Endothelial cell of umbilical vein (primary cell): ENCODE measurements at regions not wholly inside any gene's neighbourhood (a gene's known extent, or its start where the extent isn't known, plus 50 kb on each side); places are given as distances from the start of the nearest gene placed in this dataset.

Experiments
- BruUV-seq: library from RNA; stranded (reverse); fragments of 400-500 nt; replicated peaks from 2 replicates; lab custom pipeline; 2021; lab: Mats Ljungman, UMichigan
- CTCF ChIA-PET: fragments of 300-600, 350-600 bp; sonication (Branson Sonifier 250); formaldehyde crosslinking; loops from one replicate; lab custom pipeline; 2021; ENCODE audit warnings: antibody characterized with exemption, inconsistent platforms; lab: Charles Lee
- POLR2A ChIA-PET: fragments of 300-600, 350-600 bp; sonication (Branson Sonifier 250); formaldehyde crosslinking; loops from one replicate; lab custom pipeline; 2021; ENCODE audit warnings: antibody characterized with exemption, inconsistent platforms; lab: Charles Lee
- DNase-seq: peaks from one replicate; pipeline ENCODE4 v3.0.0-alpha.2; 2011; ENCODE audit warnings: low read depth, low spot score
- FAIRE-seq: peaks from 2 replicates; lab custom pipeline; 2011; peaks lifted over from hg19 to GRCh38; lab: Jason Lieb, UNC
- H2AFZ ChIP-seq: 2 replicates; pipeline ENCODE4 v1.6.0; 2012; ENCODE audit warnings: low read depth, low read length, control low read depth, inconsistent platforms
- H3K27ac ChIP-seq: 2 replicates; pipeline ENCODE4 v1.5.1; 2011; ENCODE audit warnings: low read depth, mild to moderate bottlenecking, control low read depth, low read length, moderate library complexity; ENCODE audit not compliant: insufficient read depth
- H3K27me3 ChIP-seq, 2 experiments: 2 replicates each; pipeline versions ENCODE4 v1.6.0 to v1.6.1; 2011; ENCODE audit warnings: low read length in 2 of 2, mixed read lengths in 1 of 2; ENCODE audit not compliant: control insufficient read depth in 2 of 2, insufficient read depth in 2 of 2
- H3K36me3 ChIP-seq, 2 experiments: 2 replicates in 1 of 2; 3 replicates in 1 of 2; pipeline ENCODE4 v1.5.1; 2011; ENCODE audit warnings: low read length in 2 of 2, mild to moderate bottlenecking in 1 of 2, moderate library complexity in 1 of 2; ENCODE audit not compliant: control insufficient read depth in 2 of 2, insufficient read depth in 2 of 2; ENCODE audit errors: extremely low read depth in 1 of 2
- H3K4me1 ChIP-seq: 3 replicates; pipeline ENCODE4 v1.5.1; 2011; ENCODE audit warnings: mild to moderate bottlenecking, low read length; ENCODE audit not compliant: control insufficient read depth, insufficient read depth; ENCODE audit errors: extremely low read depth
- H3K4me2 ChIP-seq: 2 replicates; pipeline ENCODE4 v1.6.1; 2011; ENCODE audit warnings: low read length, control low read depth, mixed read lengths; ENCODE audit not compliant: insufficient read depth
- H3K4me3 ChIP-seq, 3 experiments: fragments of 200-600 bp in 1 of 3; sonication (generic), shearing (Covaris generic) in 1 of 3; replicated peaks in 1 of 3; 2 replicates each; pipeline ENCODE4 v1.5.1; 2011 to 2016; ENCODE audit warnings: control low read depth in 3 of 3, low read length in 3 of 3, mild to moderate bottlenecking in 2 of 3, inconsistent platforms in 1 of 3, low read depth in 1 of 3, moderate library complexity in 1 of 3; ENCODE audit not compliant: insufficient read depth in 1 of 3
- H3K79me2 ChIP-seq: 2 replicates; pipeline ENCODE4 v1.6.0; 2012; ENCODE audit warnings: low read length, inconsistent platforms; ENCODE audit not compliant: control insufficient read depth, insufficient read depth
- H3K9ac ChIP-seq: replicated peaks from 2 replicates; pipeline ENCODE3; 2011; ENCODE audit warnings: low read length, control low read depth; ENCODE audit not compliant: insufficient read depth; ENCODE audit errors: extremely low read depth
- H3K9me1 ChIP-seq: replicated peaks from 3 replicates; pipeline ENCODE4 v1.6.0; 2011; ENCODE audit warnings: mild to moderate bottlenecking, low read length; ENCODE audit not compliant: control insufficient read depth, insufficient read depth; ENCODE audit errors: extremely low read depth
- H3K9me3 ChIP-seq: replicated peaks from 2 replicates; pipeline ENCODE4 v1.5.1; 2012; ENCODE audit warnings: low read length, inconsistent platforms; ENCODE audit not compliant: control insufficient read depth, insufficient read depth
- H4K20me1 ChIP-seq: replicated peaks from 2 replicates; pipeline ENCODE3; 2011; ENCODE audit warnings: mild to moderate bottlenecking, low read length; ENCODE audit not compliant: control insufficient read depth, insufficient read depth; ENCODE audit errors: extremely low read depth
- CTCF ChIP-seq, 2 donors: IDR thresholded peaks; 1 replicate in 1 of 2; 2 replicates in 1 of 2; pipeline ENCODE4 v1.5.1; 2011; ENCODE audit warnings: low read length in 2 of 2, mild to moderate bottlenecking in 2 of 2, moderate library complexity in 2 of 2, control low read depth in 1 of 2, inconsistent platforms in 1 of 2, low read depth in 1 of 2; ENCODE audit not compliant: insufficient read depth in 1 of 2; ENCODE audit errors: extremely low read depth in 1 of 2
- EZH2 ChIP-seq: IDR thresholded peaks from 2 replicates; pipeline ENCODE4 v1.6.1; 2012; ENCODE audit warnings: borderline replicate concordance, low read depth, mild to moderate bottlenecking, moderate library complexity, low read length, inconsistent platforms; ENCODE audit not compliant: severe bottlenecking
- GATA2 ChIP-seq: IDR thresholded peaks from 2 replicates; pipeline ENCODE4 v1.7.0; 2011; ENCODE audit warnings: low read depth, mild to moderate bottlenecking, moderate library complexity, mixed read lengths, low read length; ENCODE audit not compliant: insufficient read length, insufficient read depth
- JUN ChIP-seq: IDR thresholded peaks from 2 replicates; pipeline ENCODE4 v1.6.1; 2011; ENCODE audit warnings: borderline replicate concordance, low read depth; ENCODE audit not compliant: insufficient read length, insufficient read depth
- MYC ChIP-seq: IDR thresholded peaks from one replicate; pipeline ENCODE4 v1.6.1; 2011; ENCODE audit warnings: mild to moderate bottlenecking, low read depth, low read length
- POLR2AphosphoS5 ChIP-seq: IDR thresholded peaks from 2 replicates; pipeline ENCODE4 v1.6.1; 2012; ENCODE audit warnings: low read depth, mild to moderate bottlenecking, control low read depth, low read length, moderate library complexity; ENCODE audit not compliant: insufficient read depth
- dilution Hi-C: fragments of 300-500 bp; cut with MboI; formaldehyde crosslinking; loops from one replicate; pipeline ENCODE4 v1.15.0; 2019; ENCODE audit warnings: low sequenced_read_pairs; ENCODE audit not compliant: extremely low pct_ligation_motif_present
- intact Hi-C: fragments of 100-400 bp; cut with micrococcal nuclease; formaldehyde crosslinking; loops from one replicate; pipeline ENCODE4 v1.10.0; 2022
- TF ChIP-seq, protein P1 (sequence below): IDR thresholded peaks from 2 replicates; pipeline ENCODE4 v1.6.1; 2011; ENCODE audit not compliant: insufficient read depth, insufficient read length

- no peak for TF ChIP-seq CTCF (IDR thresholded peaks at IDR 0.05; ENCODE audit: extremely low read depth in 1 of 2, insufficient read depth in 1 of 2, low read depth in 1 of 2, low read length in 2 of 2)
- TF ChIP-seq MYC: no peak
- no peak for TF ChIP-seq GATA2
- TF ChIP-seq POLR2AphosphoS5: no peak
- no peak for TF ChIP-seq JUN
- TF ChIP-seq EZH2: no peak
- TF ChIP-seq, protein P1, sequence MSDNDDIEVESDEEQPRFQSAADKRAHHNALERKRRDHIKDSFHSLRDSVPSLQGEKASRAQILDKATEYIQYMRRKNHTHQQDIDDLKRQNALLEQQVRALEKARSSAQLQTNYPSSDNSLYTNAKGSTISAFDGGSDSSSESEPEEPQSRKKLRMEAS: no peak
- H3K4me1 ChIP-seq: no peaks in the 10 kb centered on the region
- BruUV-seq: no TSS peak
- FAIRE-seq: no peak
- H3K9me1 ChIP-seq: no peaks in the 10 kb centered on the region
- no peak overlapping the region for H3K9ac ChIP-seq
- H3K4me2 ChIP-seq: no peak overlapping the region
- ChIA-PET POLR2A (no interaction called here), CTCF (no interaction called here)
- intact Hi-C loops: no loop called here
- no peaks in the 10 kb centered on the region for H4K20me1 ChIP-seq
- H3K36me3 ChIP-seq: no peaks in the 10 kb centered on the region
- H2AFZ ChIP-seq: no peak overlapping the region
- no peaks in the 10 kb centered on the region for H3K79me2 ChIP-seq
- DNase-seq: no peak
- no peak overlapping the region for H3K27ac ChIP-seq
- no peak overlapping the region for H3K4me3 ChIP-seq
- H3K27me3 ChIP-seq: no peaks in the 10 kb centered on the region
- dilution Hi-C loops: no loop called here
- no peaks in the 10 kb centered on the region for H3K9me3 ChIP-seq
Observed at GRCh38 chr6:168216117-168216516, 103.5 kb downstream of the DACT2 start.
